ENCODE measurements at regions not wholly inside any gene's neighbourhood (a gene's known extent, or its start where the extent isn't known, plus 50 kb on each side); places are given as distances from the start of the nearest gene placed in this dataset.

DNA sequence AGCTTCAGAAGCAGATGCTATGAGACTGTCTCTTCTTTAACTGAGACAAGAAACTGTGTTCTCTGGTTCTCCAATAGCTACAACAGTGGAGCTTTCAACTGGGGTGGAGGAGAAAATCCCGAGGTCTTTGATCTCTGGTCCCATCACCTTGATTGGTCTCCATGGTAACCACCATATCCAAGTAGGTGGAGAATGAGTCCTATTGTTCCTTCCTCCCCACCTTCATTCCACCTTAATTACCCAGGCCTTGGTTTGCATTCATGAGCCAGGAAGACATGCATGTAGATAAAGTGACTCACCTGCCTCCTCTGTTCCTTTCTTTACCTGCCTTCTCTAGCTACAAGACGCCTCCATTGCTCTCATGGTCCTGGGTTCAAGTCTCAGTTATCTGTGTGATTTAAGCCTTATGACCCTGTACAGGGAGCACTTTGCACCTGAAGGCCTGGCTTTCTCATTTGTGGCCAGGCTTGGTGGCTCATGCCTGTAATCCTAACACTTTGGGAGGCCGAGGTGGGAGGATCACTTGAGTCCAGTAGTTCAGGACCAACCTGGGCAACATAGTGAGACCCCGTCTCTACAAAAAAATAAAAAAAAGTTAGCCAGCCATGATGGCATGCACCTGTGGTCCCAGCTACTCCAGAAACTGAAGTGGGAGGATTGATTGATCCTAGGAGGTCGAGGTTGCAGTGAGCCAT, 157.7 kb upstream of the TBX3 start:
- no peak for DNase-seq (ENCODE audit: low spot score in 2 of 2)

DNA sequence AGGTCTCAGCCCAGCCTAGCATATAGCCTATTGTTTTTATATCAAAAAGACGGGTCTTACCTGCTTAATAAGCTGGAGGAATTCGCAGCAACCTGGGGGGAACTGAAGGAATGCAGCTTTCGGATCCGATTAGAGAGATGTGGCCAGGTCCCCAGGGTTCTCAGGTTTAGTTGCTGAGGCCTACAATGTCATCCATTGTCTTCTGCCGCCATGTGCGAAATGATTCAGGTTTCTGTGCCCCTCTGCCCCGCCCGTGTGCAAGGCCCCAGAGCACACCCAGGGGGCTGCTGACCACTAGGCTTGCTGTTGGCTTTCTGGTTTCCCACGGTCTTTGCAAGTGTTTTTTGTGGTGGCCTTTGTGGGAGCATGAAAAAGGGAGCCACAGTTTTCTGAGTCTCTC, 154.5 kb upstream of the TBX3 start:
- Histone ChIP-seq H3K36me3 (no peaks in the 10 kb centered on the region), H3K4me3 (no peak overlapping the region), H3K27me3 (no peaks in the 10 kb centered on the region), H3K27ac (no peak overlapping the region), H3K9me3 (peaks cover 6 to 10% of the 10 kb centered on the region in 2 donors), H3K4me1 (no peaks in the 10 kb centered on the region)
- intact Hi-C loops (cut with DNase I; ENCODE audit: low total_unique reads), result no loop called here
- no peak for DNase-seq (ENCODE audit: low spot score in 2 of 2)
- TF ChIP-seq, protein P1, sequence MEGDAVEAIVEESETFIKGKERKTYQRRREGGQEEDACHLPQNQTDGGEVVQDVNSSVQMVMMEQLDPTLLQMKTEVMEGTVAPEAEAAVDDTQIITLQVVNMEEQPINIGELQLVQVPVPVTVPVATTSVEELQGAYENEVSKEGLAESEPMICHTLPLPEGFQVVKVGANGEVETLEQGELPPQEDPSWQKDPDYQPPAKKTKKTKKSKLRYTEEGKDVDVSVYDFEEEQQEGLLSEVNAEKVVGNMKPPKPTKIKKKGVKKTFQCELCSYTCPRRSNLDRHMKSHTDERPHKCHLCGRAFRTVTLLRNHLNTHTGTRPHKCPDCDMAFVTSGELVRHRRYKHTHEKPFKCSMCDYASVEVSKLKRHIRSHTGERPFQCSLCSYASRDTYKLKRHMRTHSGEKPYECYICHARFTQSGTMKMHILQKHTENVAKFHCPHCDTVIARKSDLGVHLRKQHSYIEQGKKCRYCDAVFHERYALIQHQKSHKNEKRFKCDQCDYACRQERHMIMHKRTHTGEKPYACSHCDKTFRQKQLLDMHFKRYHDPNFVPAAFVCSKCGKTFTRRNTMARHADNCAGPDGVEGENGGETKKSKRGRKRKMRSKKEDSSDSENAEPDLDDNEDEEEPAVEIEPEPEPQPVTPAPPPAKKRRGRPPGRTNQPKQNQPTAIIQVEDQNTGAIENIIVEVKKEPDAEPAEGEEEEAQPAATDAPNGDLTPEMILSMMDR (IDR thresholded peaks at IDR 0.05), result no peak
- TF ChIP-seq POLR2AphosphoS5 (IDR thresholded peaks at IDR 0.05), result no peak

More for the DNA sequence above, 157.7 kb upstream of the TBX3 start:
- intact Hi-C loops (cut with DNase I; ENCODE audit: low total_unique reads), result no loop called here
- Histone ChIP-seq H3K4me3 (no peak overlapping the region), H3K27me3 (no peaks in the 10 kb centered on the region), H3K27ac (no peak overlapping the region), H3K4me1 (no peaks in the 10 kb centered on the region), H3K9me3 (no peaks in the 10 kb centered on the region), H3K36me3 (no peaks in the 10 kb centered on the region)
- TF ChIP-seq POLR2A (IDR thresholded peaks at IDR 0.05) (no peak), POLR2AphosphoS5 (IDR thresholded peaks at IDR 0.05) (no peak)
- TF ChIP-seq, protein P1 (IDR thresholded peaks at IDR 0.05), result no peak

GRCh38 chr12:114836609-114837008, 152.6 kb upstream of the TBX3 start:
- intact Hi-C loops (cut with DNase I; ENCODE audit: low total_unique reads), result no loop called here
- DNase-seq (ENCODE audit: low spot score in 2 of 2), result no peak
- Histone ChIP-seq H3K36me3 (no peaks in the 10 kb centered on the region), H3K27ac (no peak overlapping the region), H3K4me1 (no peaks in the 10 kb centered on the region), H3K27me3 (no peaks in the 10 kb centered on the region), H3K4me3 (no peak overlapping the region), H3K9me3 (peaks cover 6 to 10% of the 10 kb centered on the region in 2 donors)
- TF ChIP-seq, protein P1 (IDR thresholded peaks at IDR 0.05), result no peak
- TF ChIP-seq POLR2A (IDR thresholded peaks at IDR 0.05) (no peak), POLR2AphosphoS5 (IDR thresholded peaks at IDR 0.05) (no peak)

DNA sequence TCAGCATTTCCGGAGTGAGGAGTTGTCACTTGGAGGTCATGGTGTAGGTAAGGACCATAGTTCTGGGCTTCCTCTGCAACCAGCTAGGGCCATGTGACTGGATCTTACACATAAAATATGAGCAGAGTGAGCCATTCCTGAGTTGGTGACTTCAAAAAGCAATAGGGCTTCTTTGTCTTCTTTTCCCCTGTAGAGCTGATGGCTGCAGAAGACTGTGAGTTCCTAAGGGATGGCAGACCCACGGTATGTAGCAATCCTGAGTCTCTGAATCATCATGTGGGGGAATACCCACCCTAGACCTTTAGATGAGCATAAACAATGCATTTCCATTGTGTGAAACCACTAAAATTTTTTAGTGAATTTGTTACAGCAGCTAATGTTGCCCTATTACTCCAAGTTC, 151.1 kb upstream of the TBX3 start:
- TF ChIP-seq POLR2A (IDR thresholded peaks at IDR 0.05) (no peak), POLR2AphosphoS5 (IDR thresholded peaks at IDR 0.05) (no peak)
- TF ChIP-seq, protein P1 (IDR thresholded peaks at IDR 0.05), result no peak
- intact Hi-C loops (cut with DNase I; ENCODE audit: low total_unique reads), result no loop called here
- H3K27ac ChIP-seq, result no peak overlapping the region
- H3K27me3 ChIP-seq, result no peaks in the 10 kb centered on the region
- no peaks in the 10 kb centered on the region for H3K4me1 ChIP-seq
- H3K4me3 ChIP-seq, result no peak overlapping the region
- no peak for DNase-seq (ENCODE audit: low spot score in 2 of 2)
- no peaks in the 10 kb centered on the region for H3K36me3 ChIP-seq
- peaks cover 6 to 10% of the 10 kb centered on the region in 2 donors for H3K9me3 ChIP-seq

DNA sequence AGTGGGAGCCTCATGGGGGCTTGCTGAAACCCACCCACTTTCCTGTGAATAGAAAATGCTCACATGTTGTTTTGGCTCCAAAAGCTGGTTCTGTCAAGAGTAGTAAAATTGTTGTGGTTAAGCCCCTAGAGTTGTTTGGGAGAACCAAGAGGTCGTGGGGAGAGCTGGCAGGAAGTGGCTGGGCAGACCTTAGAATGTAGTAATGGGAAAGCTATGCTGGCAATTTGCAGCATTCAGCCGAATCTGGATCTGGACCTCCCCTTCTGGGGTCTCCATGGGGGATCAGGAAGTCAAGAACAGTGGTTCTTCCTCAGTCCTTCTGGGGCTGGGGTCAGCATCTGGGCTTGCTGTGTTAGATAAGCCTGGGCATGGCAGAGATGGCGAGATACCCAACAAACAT, 150.6 kb upstream of the TBX3 start:
- H3K4me3 ChIP-seq, result no peak overlapping the region
- TF ChIP-seq POLR2A (IDR thresholded peaks at IDR 0.05), result no peak
- TF ChIP-seq, protein P1 (IDR thresholded peaks at IDR 0.05), result no peak
- TF ChIP-seq POLR2AphosphoS5 (IDR thresholded peaks at IDR 0.05), result no peak

More for the DNA sequence above, 150.6 kb upstream of the TBX3 start:
- Histone ChIP-seq H3K27me3 (no peaks in the 10 kb centered on the region), H3K36me3 (no peaks in the 10 kb centered on the region), H3K4me1 (no peaks in the 10 kb centered on the region), H3K9me3 (peaks cover 6 to 10% of the 10 kb centered on the region in 2 donors), H3K27ac (no peak overlapping the region)
- no peak for DNase-seq (ENCODE audit: low spot score in 2 of 2)
- intact Hi-C loops (cut with DNase I; ENCODE audit: low total_unique reads), result no loop called here
